ENCODE measurements at regions not wholly inside any gene's neighbourhood (a gene's known extent, or its start where the extent isn't known, plus 50 kb on each side); places are given as distances from the start of the nearest gene placed in this dataset.
A peak's percentile ranks its signal among the peaks of the same experiment; 100 is the strongest.
"Not testable (repeated sequence)": the region's sequence is repeated elsewhere in the genome, so short reads cannot be mapped to it uniquely, and the experiment has no call there.

DNA sequence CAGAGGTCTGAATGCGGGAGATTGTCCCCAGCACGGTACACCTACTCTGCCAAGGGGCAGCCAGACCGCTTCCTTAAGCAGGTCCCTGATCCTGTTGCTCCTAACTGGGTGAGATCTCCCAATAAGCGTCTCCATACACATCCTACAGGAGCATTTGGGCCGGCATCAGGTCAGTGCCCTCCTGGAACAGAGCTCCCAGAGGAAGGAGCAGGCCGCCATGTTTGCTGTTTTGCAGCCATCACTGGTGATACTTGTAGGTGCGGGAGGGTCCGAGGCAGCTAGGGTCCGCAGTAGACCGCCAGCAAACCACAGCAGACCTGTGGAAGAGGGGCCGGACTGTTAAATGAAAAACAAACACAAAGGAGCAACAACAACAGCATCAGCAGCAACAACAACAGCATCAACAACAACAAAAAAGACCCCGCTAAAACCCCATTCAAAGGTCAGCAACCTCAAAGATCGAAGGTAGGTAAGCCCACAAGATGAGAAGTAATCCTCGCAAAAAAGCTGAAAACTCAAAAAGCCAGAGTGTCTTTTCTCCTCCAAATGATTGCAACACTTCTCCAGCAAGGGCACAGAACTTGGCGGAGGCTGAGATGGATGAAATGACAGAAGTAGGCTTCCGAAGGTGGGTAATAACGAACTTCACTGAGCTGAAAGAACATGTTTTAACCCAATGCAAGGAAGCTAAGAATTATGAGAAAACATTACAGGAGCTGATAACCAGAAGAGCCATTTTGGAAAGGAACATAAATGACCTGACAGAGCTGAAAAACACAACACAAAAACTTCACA lies 79.0 kb upstream of the CDH7 start:
- Histone ChIP-seq H3K9me3 (ENCODE audit: insufficient read depth, low read depth) (no peaks in the 10 kb centered on the region), H4K20me1 (ENCODE audit: insufficient read depth) (no peaks in the 10 kb centered on the region), H2AFZ (no peak overlapping the region), H3K36me3 (ENCODE audit: low read depth) (no peaks in the 10 kb centered on the region), H3K27me3 (ENCODE audit: insufficient read depth, low read depth) (no peaks in the 10 kb centered on the region), H3F3A (ENCODE audit: insufficient read depth, low read depth) (no peaks in the 10 kb centered on the region), H3K4me3 (no peak overlapping the region), H3K27ac (no peak overlapping the region), H3K79me2 (ENCODE audit: low read depth) (no peaks in the 10 kb centered on the region), H3K9me2 (ENCODE audit: insufficient read depth) (no peaks in the 10 kb centered on the region), H3K4me2 (no peak overlapping the region), H3K4me1 (replicated peaks; ENCODE audit: insufficient read depth) (no peaks in the 10 kb centered on the region)
- ChIA-PET CTCF (no interaction called here), POLR2A (ENCODE audit: unreplicated experiment) (no interaction called here)
- DNase-seq, result no peak
- intact Hi-C loops (cut with micrococcal nuclease; ENCODE audit: unreplicated experiment), result no loop called here
- BruUV-seq (replicated peaks), result no TSS peak
- TF ChIP-seq, protein P1, sequence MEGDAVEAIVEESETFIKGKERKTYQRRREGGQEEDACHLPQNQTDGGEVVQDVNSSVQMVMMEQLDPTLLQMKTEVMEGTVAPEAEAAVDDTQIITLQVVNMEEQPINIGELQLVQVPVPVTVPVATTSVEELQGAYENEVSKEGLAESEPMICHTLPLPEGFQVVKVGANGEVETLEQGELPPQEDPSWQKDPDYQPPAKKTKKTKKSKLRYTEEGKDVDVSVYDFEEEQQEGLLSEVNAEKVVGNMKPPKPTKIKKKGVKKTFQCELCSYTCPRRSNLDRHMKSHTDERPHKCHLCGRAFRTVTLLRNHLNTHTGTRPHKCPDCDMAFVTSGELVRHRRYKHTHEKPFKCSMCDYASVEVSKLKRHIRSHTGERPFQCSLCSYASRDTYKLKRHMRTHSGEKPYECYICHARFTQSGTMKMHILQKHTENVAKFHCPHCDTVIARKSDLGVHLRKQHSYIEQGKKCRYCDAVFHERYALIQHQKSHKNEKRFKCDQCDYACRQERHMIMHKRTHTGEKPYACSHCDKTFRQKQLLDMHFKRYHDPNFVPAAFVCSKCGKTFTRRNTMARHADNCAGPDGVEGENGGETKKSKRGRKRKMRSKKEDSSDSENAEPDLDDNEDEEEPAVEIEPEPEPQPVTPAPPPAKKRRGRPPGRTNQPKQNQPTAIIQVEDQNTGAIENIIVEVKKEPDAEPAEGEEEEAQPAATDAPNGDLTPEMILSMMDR (conservative IDR thresholded peaks at IDR 0.05), result no peak
- no peak for TF ChIP-seq EZH2 (IDR thresholded peaks at IDR 0.05; ENCODE audit: low read depth)

DNA sequence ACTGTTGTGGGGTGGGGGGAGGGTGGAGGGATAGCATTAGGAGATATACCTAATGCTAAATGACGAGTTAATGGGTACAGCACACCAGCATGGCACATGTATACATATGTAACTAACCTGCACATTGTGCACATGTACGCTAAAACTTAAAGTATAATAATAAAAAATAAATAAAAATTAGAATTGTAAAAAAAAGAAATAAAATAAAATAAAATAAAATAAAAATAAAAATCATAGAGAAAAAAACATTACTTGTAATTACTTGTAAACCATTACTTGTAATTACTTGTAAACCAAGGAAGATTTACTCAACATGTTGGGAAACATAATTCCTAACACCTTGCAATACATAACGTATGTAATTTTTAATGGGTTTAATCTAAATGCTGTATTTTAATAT lies 80.7 kb upstream of the CDH7 start:
- H3K27ac ChIP-seq; BruUV-seq (replicated peaks); DNase-seq; H3K9me2 ChIP-seq (ENCODE audit: insufficient read depth); H3K4me3 ChIP-seq; H4K20me1 ChIP-seq (ENCODE audit: insufficient read depth); H3F3A ChIP-seq (ENCODE audit: insufficient read depth, low read depth); H3K4me1 ChIP-seq (replicated peaks; ENCODE audit: insufficient read depth); H3K4me2 ChIP-seq; H3K27me3 ChIP-seq (ENCODE audit: insufficient read depth, low read depth); H2AFZ ChIP-seq; H3K79me2 ChIP-seq (ENCODE audit: low read depth); CTCF ChIA-PET; POLR2A ChIA-PET (ENCODE audit: unreplicated experiment); H3K9me3 ChIP-seq (ENCODE audit: insufficient read depth, low read depth); intact Hi-C loops (cut with micrococcal nuclease; ENCODE audit: unreplicated experiment); H3K36me3 ChIP-seq (ENCODE audit: low read depth): not testable (repeated sequence)

DNA sequence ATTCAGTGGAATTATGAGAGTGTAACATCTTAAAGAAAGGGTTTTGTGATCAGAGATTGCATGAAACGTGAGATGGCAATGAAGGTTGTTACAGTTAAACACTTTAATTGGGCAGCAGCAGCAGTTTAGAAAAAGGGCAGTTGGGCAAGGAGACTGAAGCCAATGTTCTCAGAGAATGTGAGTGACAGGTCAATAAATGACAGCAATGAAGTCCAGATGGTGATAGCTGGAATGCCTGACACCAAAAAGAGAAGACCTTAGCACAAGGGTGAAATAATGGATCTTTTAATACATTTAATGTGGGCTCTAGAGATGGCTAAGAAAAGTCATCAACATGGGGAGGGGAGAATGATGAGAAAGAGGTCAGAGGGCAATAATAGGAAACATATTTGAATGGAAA lies 89.4 kb upstream of the CDH7 start:
- TF ChIP-seq, protein P1 (conservative IDR thresholded peaks at IDR 0.05), result no peak
- TF ChIP-seq EZH2 (IDR thresholded peaks at IDR 0.05; ENCODE audit: low read depth), result no peak
- H3K9me2 ChIP-seq (ENCODE audit: insufficient read depth), result no peaks in the 10 kb centered on the region
- ChIA-PET POLR2A (ENCODE audit: unreplicated experiment) (no interaction called here), CTCF (no interaction called here)
- intact Hi-C loops (cut with micrococcal nuclease; ENCODE audit: unreplicated experiment), result no loop called here
- H3K4me3 ChIP-seq, result no peak overlapping the region
- H3K27me3 ChIP-seq (ENCODE audit: insufficient read depth, low read depth), result no peaks in the 10 kb centered on the region
- peaks cover 29% of the 10 kb centered on the region for H3K4me1 ChIP-seq (replicated peaks; ENCODE audit: insufficient read depth)
- DNase-seq, result no peak
- no TSS peak for BruUV-seq (replicated peaks)
- H3K36me3 ChIP-seq (ENCODE audit: low read depth), result peaks cover 4% of the 10 kb centered on the region; the same call in 1 of the 2 replicates
- peaks cover 15% of the 10 kb centered on the region for H3K9me3 ChIP-seq (ENCODE audit: insufficient read depth, low read depth)
- H3K4me2 ChIP-seq, result no peak overlapping the region
- no peak overlapping the region for H2AFZ ChIP-seq
- H3F3A ChIP-seq (ENCODE audit: insufficient read depth, low read depth), result peaks cover 20% of the 10 kb centered on the region
- no peaks in the 10 kb centered on the region for H4K20me1 ChIP-seq (ENCODE audit: insufficient read depth)
- no peaks in the 10 kb centered on the region for H3K79me2 ChIP-seq (ENCODE audit: low read depth)
- no peak overlapping the region for H3K27ac ChIP-seq

- Histone ChIP-seq H3K27me3 (ENCODE audit: insufficient read depth, low read depth) (no peaks in the 10 kb centered on the region), H3F3A (ENCODE audit: insufficient read depth, low read depth) (peaks cover 20% of the 10 kb centered on the region), H3K4me3 (no peak overlapping the region), H3K9me2 (ENCODE audit: insufficient read depth) (no peaks in the 10 kb centered on the region), H4K20me1 (ENCODE audit: insufficient read depth) (no peaks in the 10 kb centered on the region), H3K36me3 (ENCODE audit: low read depth) (peaks cover 4% of the 10 kb centered on the region; the same call in 1 of the 2 replicates), H3K79me2 (ENCODE audit: low read depth) (no peaks in the 10 kb centered on the region), H3K4me1 (replicated peaks; ENCODE audit: insufficient read depth) (peaks cover 29% of the 10 kb centered on the region), H3K27ac (peak overlapping the region; percentile 91), H3K4me2 (peak overlapping the region; percentile 43), H3K9me3 (ENCODE audit: insufficient read depth, low read depth) (peaks cover 19% of the 10 kb centered on the region), H2AFZ (peak overlapping the region; percentile 61; the same call in 1 of the 2 replicates)
- TF ChIP-seq, protein P1 (conservative IDR thresholded peaks at IDR 0.05), result no peak
- TF ChIP-seq EZH2 (IDR thresholded peaks at IDR 0.05; ENCODE audit: low read depth), result no peak
- ChIA-PET CTCF (no interaction called here), POLR2A (ENCODE audit: unreplicated experiment) (no interaction called here)
- intact Hi-C loops (cut with micrococcal nuclease; ENCODE audit: unreplicated experiment), result no loop called here
- peak; percentile 42 to 90 for DNase-seq
- BruUV-seq (replicated peaks), result no TSS peak
These were observed 90.9 kb upstream of the CDH7 start for GRCh38 chr18:65659912-65660311.

Data from PC-9 (cell line).